Suprapubic skin (tissue), 4 donors: ENCODE measurements at regions not wholly inside any gene's neighbourhood (a gene's known extent, or its start where the extent isn't known, plus 50 kb on each side); places are given as distances from the start of the nearest gene placed in this dataset.

ENCODE experiments used
- CTCF ChIP-seq, 2 donors: fragments of 200-600 bp in 1 of 2; fragments of 450-650 bp in 1 of 2; sonication (generic) in 1 of 2; IDR thresholded peaks; one replicate each; pipeline ENCODE4 v1.5.1; 2016 to 2019; ENCODE audit warnings: antibody characterized with exemption in 2 of 2, mild to moderate bottlenecking in 1 of 2, moderate library complexity in 1 of 2
- POLR2A ChIP-seq, 2 donors: fragments of 450-650 bp; IDR thresholded peaks; one replicate each; pipeline ENCODE4 v1.6.1; 2017; ENCODE audit warnings: antibody characterized with exemption in 2 of 2, mild to moderate bottlenecking in 2 of 2, moderate library complexity in 2 of 2
- POLR2AphosphoS5 ChIP-seq, 3 donors: sonication (generic); formaldehyde crosslinking; IDR thresholded peaks; one replicate each; pipeline ENCODE4 v1.6.1; 2017; ENCODE audit warnings: antibody characterized with exemption in 3 of 3

- TF ChIP-seq CTCF (IDR thresholded peaks at IDR 0.05) (no peak), POLR2AphosphoS5 (IDR thresholded peaks at IDR 0.05) (no peak), POLR2A (IDR thresholded peaks at IDR 0.05) (no peak)
Measured at GRCh38 chr4:53886090-53886489, 178.3 kb downstream of the CHIC2 start.
